HL-60/S4 (cell line): ENCODE measurements at regions not wholly inside any gene's neighbourhood (a gene's known extent, or its start where the extent isn't known, plus 50 kb on each side); places are given as distances from the start of the nearest gene placed in this dataset.

Experiments
- in situ Hi-C: fragments of 300-500 bp; cut with MboI; formaldehyde crosslinking; loops from 2 replicates; pipeline ENCODE4 v1.14.3; 2022; ENCODE audit warnings: low sequenced_read_pairs

DNA sequence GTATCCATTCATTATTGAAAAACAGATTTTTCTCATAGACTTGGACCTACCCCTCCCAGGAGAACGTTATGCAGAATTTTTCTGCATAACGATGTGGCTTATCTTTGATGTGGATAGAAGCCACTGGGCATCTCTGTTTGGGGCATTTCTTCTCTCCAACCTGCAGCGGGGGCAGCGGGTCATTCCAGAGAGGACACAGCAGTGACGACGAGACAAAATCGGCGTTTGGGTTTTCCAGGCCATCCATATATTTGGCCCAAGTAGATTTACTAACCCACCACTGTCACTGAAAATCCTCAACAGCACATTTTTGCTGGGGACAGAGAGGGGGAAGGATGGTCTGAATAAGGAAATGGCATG is 299.3 kb upstream of the PITRM1 start:
- in situ Hi-C loops = no loop called here

DNA sequence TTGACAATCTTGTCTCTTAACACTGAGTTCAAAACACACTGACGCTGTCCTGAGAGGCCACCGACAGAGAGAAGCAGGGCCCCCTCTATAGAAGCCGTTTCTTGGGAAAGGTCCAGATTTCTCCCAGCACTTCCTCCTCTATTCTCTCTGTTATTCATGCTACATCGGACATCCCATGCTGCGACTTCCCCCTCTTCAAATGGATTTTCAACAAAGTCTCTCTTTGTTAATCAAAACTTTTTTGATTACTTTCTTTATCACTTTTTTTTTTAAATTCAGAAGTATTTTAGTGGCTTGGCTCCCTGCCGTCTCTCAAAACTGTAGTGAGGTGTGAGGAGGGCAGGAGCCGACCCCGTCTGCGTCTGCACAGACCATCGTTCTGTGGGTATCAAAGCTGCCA is 298.9 kb upstream of the PITRM1 start:
- in situ Hi-C loops = no loop called here

DNA sequence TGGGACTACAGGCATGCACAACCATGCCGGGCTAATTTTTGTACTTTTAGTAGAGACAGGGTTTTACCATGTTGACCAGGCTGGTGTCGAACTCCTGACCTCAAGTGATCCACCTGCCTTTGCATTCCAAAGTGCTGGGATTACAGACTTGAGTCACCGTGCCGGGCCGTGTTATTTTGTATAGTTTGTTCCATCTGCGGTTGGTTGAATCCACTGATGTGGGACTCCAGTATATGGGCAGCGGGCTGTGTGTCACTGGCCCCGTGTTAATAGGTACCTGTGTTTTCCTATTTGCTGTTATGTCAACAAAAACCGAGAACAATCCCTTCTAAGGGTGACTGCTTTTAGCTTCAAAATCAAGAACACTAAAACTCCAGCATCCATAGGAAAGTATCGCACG is 297.6 kb upstream of the PITRM1 start:
- in situ Hi-C loops = no loop called here

DNA sequence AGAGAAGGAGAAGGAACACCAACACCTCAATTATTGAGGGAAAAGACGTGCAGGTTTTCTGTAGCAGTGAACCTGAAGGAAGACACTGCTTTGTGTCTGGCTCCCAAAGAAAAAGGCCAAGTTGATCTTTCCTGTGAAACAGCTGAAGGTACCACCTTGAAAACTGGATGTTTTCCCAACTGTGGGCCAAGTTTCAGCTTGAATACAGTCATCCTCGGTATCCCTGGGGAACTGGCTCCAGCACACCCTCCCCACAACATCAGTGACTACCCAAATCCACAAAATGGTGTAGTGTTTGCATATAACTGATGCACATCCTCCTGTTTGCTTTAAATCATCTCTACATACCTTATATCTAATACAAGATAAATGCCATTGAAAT is 297.0 kb upstream of the PITRM1 start:
- in situ Hi-C loops = no loop called here

DNA sequence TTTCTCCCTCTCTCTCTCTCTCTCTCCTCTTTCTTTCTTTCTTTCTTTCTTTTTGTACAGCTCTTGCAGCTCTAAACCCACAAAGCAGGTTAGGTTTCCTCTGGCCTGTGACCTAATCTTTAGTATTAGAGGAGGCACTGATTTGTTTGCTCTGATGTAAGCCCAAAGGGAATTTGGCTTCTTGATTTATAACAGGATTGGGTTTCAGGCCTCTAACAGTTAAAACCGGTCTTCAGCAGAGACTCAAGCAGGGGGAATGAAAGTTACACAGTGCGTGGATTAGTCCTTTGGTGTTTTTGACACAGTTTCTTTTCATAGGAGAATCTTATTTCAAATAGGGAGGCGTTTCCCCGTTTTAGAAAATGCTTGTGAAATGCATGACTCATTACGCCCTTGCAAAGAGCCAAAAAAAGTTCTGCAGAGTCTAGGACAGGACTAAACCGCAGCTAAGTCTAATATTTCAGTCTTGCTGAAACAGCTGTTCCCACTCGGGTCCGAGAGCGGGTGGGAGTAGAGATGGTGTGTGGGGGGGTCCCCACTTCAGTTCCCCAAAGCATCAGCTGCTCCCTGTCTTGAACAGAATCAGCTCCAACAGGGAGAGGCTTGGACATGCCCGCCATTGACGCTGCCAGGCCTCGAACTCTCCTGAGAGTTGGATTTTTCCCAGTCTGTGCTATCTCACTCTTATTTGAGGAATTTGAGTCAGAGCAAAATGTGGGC is 296.5 kb upstream of the PITRM1 start:
- in situ Hi-C loops = no loop called here

DNA sequence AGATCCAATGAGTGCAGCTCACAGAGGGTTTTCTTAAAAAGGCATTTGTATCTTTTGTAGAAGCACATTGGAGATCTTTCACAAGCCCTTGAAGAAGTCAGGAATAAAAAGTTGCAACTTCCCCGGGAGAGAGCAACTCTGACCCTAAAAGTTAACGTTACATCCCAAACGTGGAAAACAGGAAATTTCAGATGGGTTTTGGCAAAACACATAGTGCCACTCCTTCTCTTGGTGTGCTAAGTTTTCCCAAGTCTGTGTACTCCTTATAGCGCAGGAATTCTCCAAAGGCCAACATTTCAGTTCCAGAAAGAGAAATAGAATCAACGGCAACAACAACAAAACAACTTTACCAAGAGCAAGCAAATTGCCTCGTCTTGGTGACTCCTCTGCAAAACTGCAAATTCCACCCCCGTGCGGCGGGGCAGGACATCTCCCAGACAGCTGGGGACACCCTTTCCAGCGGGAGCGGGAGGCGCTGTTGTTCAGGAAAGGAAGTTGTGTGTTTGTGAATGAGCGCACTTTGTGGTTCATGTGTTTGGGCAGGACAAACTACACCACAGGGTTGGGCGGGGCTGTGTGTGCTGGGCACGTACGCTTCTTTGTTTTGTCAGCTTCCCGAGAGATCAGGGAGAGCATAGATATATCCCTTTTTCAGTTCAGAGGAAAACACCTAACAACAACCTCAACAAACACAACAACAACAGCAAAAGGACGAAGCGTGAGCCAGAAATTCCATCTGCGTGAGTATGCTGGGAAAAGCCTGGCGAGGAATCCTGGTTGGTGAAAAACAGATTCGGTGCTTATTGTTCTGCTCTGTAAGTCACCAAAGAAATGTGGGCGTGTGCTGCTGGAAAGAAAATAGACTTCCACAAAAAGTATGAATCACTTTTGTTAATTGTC is 294.7 kb upstream of the PITRM1 start:
- in situ Hi-C loops = no loop called here

DNA sequence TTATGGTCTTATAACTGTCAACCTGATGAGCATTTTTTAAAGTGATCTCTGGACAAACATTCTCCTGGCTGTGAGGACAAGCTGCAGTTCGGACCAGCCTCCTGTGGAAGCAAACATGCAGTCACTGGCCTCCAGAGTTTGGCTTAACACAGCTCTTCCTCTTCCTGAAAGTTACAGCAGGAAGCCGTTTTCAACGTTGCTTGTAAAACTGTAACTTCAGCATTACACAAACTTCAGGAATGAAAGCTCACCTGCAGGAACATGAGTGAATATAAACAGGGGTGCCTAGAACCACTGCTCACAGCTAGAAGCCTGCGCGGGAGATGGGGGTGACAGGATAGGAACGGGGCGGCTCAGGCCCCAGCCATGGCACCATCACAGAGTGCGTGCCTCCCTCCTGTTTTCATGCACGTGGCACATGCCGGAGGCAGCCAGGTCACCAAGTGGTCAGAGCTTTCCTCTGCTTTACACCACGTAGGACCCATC is 292.9 kb upstream of the PITRM1 start:
- in situ Hi-C loops = no loop called here

DNA sequence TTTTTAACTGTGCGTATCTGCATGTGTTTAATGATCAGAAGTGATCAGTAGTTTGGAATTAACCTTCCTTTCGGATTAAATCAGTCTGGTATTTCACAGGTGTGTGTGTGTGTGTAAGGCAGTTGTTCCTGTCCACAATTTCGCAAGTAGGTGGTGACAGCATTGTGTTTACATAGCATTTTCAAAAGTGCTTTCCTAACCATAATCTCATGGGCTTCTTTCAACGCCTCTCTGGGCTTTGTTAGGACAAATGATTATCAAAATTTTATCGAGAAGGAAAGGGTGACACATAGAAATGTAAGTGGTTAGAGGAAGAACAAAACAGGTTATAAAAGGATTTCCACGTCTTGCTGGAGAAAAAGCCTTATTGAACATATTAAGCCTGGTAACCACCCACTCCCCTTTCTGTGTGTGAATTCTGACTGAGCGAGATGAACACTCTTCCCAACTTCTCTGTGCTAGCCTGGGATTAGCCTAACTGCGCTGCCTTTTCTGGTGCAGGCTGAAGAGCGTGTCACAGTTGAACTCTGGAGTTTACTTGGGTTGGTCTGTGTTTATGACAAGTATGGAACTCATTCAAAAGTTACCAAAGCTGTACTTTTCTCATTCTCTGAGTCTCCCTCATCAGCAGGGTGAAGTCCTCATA is 292.3 kb upstream of the PITRM1 start:
- in situ Hi-C loops = no loop called here

DNA sequence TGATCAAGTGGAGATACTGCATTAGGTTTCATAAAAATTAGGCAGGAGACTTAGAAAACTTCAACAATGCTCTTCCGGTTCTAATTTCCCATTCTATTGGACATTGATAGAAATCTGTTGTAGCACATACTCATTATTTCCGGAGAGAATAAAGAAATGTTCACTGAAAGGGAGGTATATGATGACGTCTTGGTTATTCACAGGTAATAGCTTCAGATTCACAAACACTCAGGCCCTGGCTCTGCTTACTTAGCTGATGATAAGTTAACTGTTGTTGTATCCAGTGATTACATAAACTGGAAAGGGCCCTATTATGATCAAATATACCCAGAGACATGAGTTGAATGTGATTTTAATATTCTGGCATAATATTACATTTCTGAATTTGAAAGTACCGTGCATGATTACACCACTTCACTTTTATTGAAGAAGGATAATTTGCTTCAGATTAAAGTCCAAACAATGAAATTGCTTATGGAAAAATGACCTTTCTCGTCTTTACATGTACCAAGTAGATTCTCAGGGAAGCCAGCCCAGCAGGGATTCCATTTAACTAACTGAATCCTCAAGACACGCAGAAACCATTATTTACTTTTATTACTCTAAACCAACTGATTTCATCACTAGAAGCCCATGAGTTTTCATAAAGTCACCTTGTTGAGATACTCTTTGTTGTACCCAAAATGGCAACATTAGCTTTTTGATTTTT is 288.0 kb upstream of the PITRM1 start:
- in situ Hi-C loops = no loop called here

DNA sequence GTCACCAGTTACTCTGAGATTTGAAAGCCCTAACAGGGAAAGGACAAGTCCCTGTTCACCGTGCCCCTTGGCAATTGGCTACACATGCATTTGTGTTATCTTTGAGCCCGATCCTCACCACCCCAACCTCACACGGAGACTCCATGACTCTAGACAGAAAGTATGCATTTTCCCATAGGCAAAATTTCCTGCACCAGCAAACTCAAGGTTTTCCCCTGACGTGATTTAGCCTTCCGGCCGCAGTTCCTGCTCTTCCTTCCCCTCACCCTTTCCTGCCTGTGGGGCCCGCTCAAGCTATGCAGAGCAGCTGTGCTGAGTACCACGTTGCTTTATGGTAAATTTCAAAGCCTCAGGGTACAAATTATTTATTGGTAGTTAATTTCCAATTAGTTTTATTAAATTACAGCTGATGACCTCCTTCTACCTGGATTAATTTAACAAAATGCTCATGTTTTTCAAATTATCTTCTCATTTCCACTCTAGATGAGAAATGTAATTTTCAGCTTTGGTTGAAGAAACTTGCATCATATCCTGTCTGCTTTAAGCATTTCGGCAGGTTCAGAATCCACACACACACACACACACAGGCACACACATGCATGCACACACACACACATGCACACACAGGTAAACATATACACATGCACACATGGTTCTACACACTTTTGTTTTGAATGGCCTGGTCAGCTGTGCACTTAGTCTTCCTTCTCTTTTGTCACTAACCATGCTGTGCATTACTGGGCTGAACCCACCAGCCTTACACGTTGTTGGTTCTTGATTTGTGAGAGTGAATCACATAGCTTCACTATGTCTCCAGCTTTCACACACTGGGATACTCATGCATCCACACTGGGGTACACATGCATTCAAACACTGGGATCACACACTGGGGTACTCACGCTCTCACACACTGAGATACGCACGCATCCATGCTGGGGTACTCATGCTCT is 283.1 kb upstream of the PITRM1 start:
- in situ Hi-C loops = no loop called here

DNA sequence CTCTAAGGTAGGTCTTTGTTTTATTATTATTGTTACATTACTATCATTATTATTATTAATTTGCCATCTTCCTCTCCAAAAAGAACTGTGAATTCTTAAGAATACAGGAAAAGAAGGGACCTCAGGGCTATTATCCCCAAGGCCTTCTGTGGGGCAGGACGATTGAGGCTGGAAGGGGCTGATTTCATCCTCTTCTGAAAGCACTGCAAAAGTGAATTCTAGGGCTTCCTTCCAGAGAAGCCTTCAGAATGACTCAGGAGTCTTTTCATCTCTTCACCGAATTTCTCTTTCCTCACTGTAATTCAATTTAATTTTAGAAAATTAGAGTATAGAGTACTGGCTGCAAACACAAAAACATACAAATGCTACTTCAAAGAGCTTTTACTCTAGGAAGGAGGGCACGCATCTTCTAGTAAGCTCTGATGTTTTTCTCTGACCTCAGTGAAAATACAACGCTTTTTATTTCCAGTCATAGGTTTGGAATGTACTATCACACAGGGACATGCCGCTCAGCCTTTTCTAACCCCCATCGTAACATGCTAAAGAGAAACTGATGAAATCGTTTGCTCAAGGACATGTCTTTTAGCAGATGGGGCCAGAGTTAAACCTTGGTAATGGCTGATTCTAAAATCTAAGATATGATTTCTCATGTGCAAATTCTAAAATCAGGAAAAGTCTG is 280.2 kb upstream of the PITRM1 start:
- in situ Hi-C loops = no loop called here

DNA sequence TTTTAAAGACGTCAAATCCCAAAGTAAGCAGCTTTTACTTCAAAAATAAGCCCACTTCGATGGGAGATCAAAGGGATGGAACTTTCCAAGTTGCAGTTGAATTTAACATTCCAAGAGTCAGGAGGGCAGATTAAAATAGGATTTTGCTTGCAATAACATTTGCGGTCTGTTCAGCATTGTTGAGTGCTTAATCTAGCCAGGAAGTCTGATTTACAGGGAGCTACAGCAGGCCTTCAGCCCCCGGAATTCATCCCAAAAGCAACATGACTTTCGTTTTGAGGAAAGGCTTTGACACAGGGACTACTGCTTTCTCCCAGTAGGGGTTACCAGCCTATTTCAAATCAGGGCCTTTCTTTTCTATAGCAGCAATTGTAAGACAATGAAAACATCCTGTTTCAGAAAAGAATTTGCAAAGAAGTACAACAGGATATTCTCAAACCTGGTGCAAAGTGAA is 279.6 kb upstream of the PITRM1 start:
- in situ Hi-C loops = no loop called here

DNA sequence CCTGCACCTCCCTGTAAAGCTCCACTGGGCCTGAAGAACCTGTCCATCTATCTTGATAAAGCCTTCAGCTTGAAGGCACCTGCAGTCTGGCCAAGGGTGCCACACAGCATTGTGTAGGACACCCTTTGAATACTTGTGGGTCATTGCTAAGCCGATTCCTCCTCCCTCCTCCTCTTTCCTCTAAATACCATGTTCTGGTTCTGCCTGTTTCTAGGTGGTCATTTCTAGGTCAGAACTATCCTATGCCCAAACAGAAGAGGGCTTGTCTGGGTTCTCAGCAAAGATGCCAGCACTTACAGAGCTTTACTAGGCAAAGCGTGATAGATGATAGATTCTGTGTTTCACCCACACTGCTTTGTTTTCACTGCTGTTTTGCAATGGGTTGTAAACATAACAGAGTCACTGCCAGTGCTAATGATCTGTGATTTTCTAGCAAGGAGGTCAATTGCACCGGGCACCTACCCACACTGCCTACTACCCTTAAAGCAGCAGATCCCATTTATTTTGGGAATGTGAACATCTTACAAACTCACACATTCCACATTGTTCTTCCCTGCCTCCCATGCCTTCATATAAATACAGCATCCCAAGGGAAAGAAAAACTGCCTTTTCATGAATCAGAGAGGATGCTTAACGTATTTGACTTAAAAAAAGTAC is 279.1 kb upstream of the PITRM1 start:
- in situ Hi-C loops = no loop called here

DNA sequence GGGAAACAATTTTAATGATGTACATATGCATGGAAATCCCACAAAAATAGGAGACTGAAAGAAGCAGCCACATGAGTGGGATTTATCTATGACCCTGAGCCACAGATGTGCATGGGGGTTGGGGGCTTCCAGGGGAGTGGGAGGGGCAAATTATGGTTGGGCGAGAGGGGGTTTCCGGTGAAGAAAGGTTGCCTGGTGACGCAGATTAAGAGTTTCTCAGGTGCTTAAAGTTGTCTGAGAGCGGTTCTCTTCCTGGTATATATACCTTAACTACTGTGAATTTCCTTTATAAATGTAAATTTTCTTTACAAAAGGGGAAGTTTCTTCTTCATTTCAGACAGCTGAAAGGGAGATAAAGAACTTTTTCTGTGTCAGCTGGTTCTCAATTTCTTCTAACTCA is 273.6 kb upstream of the PITRM1 start:
- in situ Hi-C loops = no loop called here

DNA sequence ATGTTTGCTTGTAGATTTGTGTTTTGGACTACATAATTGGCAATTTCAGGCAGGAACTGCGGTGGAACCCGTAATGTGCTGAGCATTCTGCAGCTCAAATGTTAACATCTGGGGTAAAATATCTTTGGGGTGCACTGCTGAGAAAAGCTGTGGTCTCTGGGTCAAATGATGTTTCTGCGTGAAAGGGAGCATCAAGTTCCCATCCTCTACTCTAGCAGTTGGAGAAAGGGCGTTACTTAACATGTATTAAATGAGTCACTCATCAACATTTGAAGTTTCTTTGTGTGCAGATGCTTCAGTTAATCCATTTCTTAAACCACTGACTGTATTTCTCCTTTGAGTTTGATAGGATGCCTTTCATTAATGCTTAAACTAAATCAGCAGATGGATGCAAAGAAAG is 273.1 kb upstream of the PITRM1 start:
- in situ Hi-C loops = no loop called here

DNA sequence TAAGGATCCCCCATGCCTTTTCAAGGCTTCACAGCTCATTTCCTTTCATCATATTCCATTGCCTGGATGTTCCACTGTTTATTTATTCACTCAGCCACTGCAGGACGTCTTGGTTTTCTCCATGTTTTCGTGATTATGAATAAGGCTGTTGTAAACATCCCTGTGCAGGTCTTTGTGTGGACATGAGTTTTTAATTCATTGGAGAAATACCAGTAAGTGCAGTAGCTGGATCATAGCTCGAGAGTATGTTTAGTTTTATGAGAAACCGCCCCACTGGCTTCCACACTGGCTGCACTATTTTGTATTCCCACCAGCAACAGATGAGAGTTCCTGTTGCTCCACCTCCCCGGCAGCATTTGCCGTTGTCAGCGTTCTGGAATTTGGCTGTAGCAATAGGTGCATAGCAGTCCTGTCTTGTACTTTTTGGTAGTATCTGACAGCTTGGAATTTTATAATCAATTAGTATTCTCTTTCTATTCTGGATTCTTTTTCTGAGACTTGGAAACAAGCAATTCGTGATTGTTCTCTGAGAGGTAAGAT is 269.9 kb upstream of the PITRM1 start:
- in situ Hi-C loops = no loop called here

DNA sequence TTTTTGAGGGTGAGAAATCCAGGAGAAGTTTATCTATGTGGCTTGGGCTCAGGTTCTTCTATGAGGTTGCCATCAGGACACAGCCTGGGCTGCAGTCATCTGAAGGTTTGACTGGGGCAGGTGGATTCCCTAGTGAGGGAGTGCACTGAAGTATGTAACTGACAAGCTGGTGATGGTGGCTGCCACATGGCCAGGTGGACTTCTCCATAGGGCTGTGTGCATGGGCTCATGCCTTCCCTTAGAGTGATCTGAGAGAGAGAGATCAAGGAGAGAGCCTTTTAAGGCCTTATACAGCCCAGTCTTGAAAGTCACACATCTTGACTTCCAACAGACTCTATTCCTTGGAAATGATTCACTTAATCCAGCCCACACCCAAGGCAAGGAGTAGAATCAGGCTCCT is 266.6 kb upstream of the PITRM1 start:
- in situ Hi-C loops = no loop called here

DNA sequence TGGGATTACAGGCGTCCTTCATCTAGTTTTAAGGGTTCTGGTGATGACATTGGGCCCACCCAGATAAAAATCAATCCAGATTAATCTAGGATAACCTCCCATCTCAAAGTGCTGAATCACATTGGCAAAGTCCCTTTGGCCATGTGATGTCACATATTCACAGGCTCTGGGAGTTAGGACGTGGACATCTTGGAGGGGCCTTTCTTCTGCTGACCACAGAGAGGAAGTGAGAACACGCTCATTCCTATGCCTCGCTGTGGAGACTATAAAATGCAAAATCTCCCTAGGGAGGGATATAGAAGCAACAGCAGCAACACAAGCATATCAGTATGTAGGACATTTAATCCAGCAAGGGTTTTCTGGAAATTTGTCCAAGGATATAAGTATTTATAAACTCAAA is 266.0 kb upstream of the PITRM1 start:
- in situ Hi-C loops = no loop called here

DNA sequence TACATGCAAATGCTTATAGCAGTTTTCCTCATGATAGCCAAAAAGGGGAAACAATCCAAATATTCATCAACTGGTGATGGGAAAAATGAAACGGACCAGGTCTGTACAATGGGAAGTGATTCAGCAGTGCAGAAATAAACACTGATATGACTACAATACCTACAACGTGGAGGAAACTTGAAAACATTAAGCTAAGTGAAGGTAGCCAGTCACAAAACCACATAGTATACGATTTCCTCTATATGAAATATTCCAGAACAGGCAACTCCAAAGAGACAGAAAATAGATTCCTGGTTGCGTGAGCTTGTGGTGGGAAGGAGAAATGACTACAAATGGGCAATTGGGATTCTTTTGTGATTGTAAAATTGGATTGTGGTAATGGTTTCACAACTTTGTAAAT is 263.1 kb upstream of the PITRM1 start:
- in situ Hi-C loops = no loop called here
